Stimulated activated CD4-positive, alpha-beta T cell treated with anti-CD3 and anti-CD28 coated beads, Interleukin-12 subunit alpha, Interleukin-12 subunit beta, amount 100 ng/mL, for 4 hours (primary cell): ENCODE measurements at regions not wholly inside any gene's neighbourhood (a gene's known extent, or its start where the extent isn't known, plus 50 kb on each side); places are given as distances from the start of the nearest gene placed in this dataset.

ENCODE experiments used
- DNase-seq: peaks from one replicate; pipeline ENCODE4 v3.0.0-alpha.2; 2020

DNA sequence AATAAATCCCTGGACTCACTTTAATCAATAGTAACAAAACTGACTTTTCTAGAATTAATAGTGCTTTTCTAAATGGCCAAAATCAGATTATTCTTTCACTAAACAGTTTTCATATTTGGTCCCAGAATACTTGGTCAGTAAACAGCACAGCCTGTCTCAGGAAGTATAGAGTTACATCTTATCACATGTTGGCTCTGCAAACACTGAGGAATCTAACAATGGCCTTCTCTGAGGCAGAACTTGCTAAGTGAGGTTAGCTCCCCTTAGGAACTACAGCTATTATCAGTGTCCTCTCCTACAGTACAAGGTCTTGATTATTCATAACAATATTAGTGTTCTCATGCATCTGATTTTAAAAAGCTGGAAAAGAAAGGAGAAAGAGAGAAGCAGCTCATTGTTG is 1622.8 kb downstream of the HACE1 start:
- DNase-seq = no peak

DNA sequence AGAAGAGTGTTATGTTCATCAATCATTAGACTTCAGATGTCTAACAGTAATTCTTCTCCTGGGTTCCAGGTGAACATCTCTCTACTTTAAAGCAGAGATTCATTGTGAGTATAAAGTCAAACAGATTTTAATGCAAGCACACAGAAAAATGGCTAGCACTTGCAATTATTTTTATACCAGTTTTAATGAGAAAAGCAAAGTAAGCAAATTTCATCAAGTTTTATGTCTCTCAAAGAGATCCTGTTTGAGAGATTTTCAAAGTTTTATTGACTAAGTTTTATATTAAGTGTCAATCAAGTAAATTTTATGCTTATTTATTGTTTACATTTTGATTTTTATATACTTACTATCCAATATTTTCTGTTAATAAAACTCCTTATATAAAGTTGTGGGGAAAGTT is 1628.5 kb downstream of the HACE1 start:
- no peak for DNase-seq

DNA sequence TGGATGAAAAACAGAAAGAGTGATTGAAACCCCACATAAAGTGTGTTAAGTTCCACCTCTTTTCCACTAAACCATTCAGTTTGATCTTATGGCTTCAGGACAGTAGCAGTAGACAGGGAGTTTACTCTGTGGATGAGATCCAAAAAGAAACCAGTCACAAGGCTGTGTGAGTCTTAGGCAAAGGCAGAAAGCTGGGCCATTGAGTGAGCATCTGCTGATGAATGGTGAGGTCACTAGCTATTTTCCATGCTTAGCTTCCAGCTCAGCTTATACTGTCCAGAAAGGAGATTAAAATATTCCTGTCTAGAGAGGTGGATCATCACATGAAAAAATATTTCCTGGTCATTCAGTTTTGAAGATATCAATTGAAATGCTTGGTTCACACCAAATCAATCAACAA is 1643.9 kb downstream of the HACE1 start:
- no peak for DNase-seq

DNA sequence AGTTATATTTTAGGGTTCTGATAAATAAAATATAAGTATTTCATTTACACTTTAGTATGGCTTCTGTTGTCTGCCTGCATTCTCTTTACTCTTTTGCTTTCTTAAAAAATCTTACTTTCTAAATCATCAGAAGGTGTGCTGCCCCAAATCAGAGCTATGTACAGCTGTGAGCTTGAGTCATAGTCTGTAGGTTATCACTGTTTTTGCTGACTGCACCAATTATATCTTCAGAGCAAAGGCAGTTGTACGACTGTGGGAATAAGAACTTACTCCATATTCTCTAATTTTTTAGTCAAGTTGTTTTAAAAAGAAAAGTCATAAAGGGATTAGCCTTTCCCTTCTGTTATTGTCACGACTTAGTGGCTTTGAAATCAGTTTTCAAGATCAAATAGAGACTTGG is 1649.0 kb downstream of the HACE1 start:
- no peak for DNase-seq

GRCh38 chr6:103198386-103198785 is 1661.3 kb downstream of the HACE1 start:
- DNase-seq = no peak

GRCh38 chr6:103193413-103193812 is 1666.3 kb downstream of the HACE1 start:
- no peak for DNase-seq

- DNase-seq = no peak
These were observed 1668.2 kb downstream of the HACE1 start for GRCh38 chr6:103191391-103192093.

DNA sequence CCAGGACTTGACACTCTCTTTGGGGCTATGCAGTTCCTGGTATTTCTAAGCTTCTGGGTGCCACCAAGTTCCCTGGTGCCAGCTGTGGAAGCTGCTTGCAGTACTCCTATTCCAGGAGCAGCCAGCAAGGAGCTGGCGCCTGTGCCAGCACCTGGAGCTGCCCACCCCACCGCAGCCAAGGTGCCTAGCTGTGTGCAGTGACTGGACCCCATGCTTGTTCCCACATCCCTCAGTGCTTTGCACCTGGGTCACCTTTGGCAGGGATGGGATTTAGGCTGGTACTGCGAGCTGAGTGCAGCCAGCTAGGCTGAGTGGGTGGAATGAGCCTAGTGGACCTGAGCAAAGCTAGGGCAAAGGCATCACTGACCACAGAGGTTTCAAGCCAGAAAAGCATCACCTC is 1674.9 kb downstream of the HACE1 start:
- no peak for DNase-seq

DNA sequence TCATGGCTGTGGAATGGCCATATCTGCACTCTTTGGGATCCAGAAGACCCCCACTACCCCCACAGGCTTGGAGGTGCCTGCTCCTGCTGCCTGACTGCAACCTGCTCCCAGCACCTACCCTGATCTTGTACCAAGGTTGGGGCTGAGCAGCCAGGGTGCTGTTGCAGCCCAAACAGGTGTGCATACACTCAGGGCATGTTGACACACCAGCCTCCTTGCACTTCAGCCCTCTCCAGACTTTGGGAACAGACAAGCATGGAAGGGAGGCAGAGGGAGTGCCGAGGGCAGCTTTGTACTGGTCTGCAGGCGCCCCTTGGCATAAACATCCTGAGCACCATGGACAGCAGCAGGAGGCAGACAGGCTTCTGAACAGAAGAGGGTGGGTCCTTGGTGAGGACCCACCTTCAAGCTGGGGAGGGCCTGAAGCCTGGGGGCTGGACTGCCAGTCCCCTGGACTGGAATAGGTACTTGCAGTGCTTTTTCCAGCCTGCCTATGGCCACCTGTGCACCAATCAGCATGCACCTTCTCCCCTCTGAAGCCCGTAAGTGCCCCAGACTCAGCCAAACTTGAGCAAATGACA is 1675.8 kb downstream of the HACE1 start:
- DNase-seq = no peak

GRCh38 chr6:103178193-103178592 is 1681.5 kb downstream of the HACE1 start:
- no peak for DNase-seq

DNA sequence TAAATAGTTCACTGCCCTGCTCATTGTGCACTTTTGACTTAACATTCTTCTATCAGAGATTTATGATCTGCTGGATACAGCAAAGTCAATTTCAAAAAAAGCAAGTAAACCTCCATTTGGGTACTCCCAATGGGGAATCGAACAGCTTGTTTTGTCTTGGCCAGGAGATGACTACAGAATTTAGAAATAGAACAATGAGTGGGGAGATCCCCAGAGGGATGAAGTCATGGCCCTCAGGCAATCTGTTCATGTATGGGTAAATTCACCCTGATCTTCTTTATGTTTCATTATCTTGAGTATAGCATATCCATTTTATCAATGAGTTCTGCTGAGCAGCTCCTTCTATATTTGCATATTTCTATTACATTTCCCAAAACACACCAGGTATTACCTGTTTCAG is 1681.9 kb downstream of the HACE1 start:
- no peak for DNase-seq

GRCh38 chr6:103175056-103175455 is 1684.7 kb downstream of the HACE1 start:
- no peak for DNase-seq

- no peak for DNase-seq
These were observed 1692.2 kb downstream of the HACE1 start for GRCh38 chr6:103167345-103168071.

DNA sequence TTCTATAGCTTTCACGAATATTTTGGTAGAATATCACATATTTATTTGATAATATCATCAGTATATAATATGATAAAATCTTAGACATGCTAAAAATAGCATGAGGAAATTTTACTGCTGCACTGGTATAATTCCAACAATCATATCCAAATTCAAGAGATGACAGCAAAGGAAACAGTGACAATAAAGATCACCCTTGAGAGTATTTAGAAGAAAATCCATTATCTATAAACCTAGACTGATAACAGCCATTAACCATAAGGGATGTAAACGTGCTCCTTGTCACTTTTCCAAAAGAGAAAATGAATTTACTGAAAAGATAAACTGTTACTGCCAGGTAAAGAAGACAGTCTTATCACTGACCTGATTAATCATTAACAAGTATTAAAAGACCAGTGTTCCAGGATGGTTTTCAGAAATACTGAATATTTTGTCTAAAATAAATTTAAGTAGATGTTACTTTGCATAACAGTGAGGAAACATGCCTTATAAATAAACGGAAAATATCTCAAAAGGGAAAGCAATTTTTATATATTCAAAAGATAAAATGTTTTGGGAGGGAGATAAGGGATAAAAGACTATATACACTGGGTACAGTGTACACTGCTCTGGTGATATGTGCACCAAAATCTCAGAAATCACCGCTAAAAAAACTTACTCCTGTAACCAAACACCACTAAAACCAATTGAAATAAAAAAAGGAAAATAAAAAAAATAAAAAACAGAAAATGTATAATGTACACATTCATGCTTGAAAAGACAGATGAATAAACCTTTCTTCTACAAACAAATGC is 1704.7 kb downstream of the HACE1 start:
- DNase-seq = no peak

DNA sequence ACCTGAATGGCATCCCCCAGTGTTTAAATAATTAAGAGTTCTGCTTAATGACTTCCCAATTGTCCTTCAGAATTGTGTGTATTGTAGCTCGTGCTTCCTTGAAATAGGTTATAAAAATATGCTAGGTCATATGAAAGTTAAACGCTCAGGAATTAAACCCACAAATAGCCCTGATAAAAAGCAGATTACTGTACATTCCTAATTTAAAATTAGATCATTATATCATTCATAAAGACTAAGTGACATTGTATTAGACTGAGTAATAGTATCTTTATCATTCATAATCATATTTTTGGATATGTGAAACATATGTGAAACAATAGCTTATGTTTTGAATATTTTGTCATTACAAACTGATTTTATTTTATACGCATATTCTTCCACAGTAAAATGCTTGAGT is 1706.7 kb downstream of the HACE1 start:
- DNase-seq = no peak

- no peak for DNase-seq
These were observed 1716.8 kb downstream of the HACE1 start for GRCh38 chr6:103142902-103143301.

GRCh38 chr6:103140308-103141027 is 1719.3 kb downstream of the HACE1 start:
- no peak for DNase-seq

- DNase-seq = no peak
These were observed 1720.3 kb downstream of the HACE1 start for GRCh38 chr6:103139377-103139776.

DNA sequence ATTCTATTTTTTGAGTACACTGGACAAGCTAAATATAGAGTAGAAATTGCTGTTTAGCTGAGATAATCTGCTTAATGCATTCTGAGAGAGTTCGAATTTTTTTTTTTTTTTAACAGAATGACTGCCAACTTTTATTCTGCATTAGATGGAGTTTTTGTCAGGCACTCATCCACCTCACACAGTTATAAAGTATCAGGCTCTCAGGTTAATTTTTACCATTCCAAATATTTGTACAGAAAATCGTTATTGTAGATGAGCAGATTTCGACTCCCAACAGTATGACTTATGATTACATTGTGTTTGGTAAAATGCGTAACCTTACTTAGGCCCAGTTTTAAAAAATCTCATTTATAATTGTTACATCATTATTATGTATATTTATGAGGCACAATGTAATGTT is 1731.0 kb downstream of the GRIK2 start:
- DNase-seq = no peak

- DNase-seq = no peak
These were observed 1729.5 kb downstream of the GRIK2 start for GRCh38 chr6:103122766-103123601.

DNA sequence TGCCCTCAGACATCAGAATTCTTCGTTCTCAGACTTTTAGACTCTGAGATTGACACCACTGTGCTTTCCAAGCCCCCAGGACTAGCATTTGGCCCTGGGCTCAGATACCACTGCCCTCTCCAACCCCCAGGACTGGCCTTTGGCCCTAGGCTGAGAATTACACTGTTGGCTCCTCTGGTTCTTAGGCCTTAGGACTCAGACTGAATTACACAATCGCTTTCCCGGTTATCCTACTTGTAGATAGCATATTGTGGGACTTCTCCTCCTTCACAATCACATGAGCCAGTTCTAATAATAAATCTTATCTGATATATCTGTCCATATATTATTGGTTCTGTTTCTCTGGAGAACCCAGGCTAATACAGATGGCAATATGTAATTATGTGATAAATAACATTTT is 1725.5 kb downstream of the GRIK2 start:
- no peak for DNase-seq

GRCh38 chr6:103114582-103114981 is 1721.1 kb downstream of the GRIK2 start:
- no peak for DNase-seq
